ENCODE measurements at regions not wholly inside any gene's neighbourhood (a gene's known extent, or its start where the extent isn't known, plus 50 kb on each side); places are given as distances from the start of the nearest gene placed in this dataset.
"Not testable (repeated sequence)": the region's sequence is repeated elsewhere in the genome, so short reads cannot be mapped to it uniquely, and the experiment has no call there.

DNA sequence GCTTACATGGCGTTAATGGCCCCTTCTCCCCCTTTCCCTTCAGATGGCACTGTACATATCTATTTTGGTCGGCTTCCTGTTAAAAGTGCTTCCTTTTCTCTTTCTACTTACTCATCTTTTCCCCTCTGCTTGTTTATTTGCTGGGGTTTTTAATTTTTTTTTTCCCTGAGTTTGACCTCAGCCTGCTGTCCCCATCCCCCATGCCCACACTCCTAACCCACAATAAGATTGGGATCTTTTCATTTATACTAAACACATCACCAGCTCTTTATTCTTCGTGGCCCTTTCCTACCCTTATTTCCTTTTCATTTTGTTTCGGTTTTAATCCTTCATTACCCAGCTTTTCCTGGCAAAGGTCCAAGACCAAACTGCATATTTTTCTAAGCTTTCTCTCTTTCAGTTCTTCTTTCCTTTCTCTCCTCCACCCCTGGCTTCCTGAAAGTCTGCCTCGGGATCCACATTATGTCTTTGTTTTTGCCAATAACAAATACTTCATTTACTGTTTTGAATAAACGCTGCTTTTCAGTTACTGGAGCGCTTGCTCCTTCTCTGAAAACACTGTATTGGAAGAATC, 152.0 kb upstream of the USP9X start:
- intact Hi-C loops (cut with DNase I), result no loop called here
- DNase-seq (no peak), ATAC-seq (peak; percentile 30 to 62)

DNA sequence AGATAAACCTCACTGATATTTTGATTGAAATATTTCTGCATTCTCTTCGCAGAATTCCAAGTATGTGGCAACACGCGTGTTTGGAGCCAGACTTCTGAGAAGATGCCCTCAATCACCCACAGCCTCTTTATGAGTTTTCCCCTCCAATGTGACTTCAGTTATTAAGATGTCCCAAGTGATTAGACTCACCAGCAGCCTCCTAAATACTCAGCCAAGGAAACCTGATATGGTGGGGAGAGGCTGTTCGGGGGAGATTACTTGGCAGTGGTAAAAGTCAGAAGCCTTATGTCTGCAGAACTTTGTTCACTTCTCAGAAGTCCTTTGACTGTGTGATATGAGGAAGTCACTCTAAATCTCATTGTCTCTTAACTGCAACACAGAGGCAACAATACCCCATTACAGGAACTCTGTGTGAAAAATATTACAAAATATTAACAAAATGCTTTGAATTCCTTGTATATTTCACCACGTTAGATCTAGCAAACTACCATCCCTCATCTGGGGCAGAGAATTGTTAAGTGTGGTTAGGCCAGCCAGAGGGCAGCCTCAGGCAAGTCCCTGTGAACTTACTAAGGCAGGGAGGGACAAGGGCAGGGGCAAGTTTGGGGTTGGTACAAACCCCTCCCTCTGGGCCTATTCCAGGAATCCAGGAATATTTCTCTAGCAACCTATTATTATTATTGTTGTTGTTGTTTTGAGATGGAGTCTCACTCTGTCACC, 151.4 kb upstream of the USP9X start:
- ATAC-seq, result peak; percentile 44 to 66
- DNase-seq, result no peak
- intact Hi-C loops (cut with DNase I), result no loop called here

DNA sequence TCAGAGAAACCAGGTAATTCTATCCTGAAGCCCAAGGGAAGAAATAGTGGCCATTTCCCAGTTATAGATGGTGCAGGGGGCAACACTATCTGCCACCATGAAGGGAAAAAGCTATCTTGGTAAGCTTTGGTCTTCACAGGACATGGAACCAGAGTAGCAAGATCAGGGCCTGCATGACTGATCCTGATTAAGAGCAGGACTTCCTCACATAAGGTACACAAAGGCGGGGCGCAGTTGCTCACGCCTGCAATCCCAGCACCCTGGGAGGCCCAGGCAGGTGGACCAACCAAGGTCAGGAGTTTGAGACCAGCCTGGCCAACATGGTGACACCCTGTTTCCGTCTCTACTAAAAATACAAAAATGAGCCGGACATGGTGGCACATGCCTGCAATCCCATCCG, 148.4 kb upstream of the USP9X start:
- no peak for ATAC-seq
- no peak for DNase-seq
- intact Hi-C loops (cut with DNase I), result no loop called here

DNA sequence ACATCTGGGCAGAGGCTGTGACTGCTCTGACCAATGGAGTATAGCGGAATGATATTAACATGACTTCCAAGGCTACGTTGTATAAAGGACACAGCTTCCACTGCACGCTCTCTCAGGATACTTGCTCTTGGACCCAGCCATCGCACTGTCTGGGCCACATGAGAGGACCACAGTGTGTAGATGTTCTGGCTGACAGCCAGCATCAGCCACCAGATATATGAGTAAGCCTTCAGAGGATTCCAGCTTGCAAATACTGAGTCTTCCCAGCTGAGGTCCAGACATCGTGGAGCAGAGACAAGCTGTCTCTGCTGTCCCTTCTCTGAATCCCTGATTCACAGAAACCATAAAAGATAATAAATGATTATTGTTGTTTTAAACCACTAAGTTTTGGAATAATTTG, 146.8 kb upstream of the USP9X start:
- DNase-seq (no peak), ATAC-seq (peak in 1 of 2 donors; percentile 29)
- intact Hi-C loops (cut with DNase I), result no loop called here

DNA sequence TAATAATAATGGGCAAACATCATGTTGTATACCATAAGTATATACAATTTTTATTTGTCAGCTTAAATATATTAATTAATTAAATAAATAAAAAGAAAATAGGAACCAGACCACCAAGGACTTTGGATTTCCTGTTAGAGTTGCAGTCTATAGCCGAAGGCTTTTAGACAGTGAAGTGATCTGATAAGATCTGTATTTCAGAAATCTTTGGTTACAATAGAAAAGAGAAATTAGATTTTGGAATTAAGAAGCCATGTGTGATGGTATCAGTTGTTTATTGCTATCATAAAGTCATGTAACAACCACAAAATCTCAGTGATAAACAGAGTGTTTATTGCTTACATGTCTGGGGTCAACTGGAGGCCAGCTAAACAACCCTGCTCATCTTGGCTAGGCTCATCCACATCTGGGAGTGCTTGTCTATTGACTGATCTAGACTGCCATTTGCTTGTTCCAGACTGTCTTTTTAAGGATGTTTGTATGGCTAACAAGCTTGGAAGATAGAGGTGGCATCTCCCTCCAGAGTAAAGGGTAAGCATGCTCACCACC, 142.1 kb upstream of the USP9X start:
- ATAC-seq, result no peak
- DNase-seq, result no peak
- intact Hi-C loops (cut with DNase I), result no loop called here

DNA sequence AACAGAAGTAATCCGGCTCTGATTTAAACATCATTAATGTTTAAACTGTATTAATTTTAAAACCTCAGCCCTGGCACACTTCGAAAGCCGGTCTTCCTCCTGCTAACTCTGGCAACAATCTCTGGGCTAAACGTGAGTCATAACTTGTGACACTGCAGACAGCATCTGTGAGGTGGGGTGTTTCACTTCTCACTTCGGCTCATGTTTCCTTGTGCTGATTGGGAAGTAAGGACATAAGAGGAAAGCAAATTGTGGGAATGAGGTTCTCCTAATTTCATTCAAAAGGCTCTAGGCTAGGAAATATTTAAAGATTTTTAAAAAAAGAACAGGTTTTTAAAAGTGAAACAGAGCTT, 139.9 kb upstream of the USP9X start:
- ATAC-seq, result peak; percentile 78 to 95
- intact Hi-C loops (cut with DNase I), result no loop called here
- peak; percentile 33 for DNase-seq

DNA sequence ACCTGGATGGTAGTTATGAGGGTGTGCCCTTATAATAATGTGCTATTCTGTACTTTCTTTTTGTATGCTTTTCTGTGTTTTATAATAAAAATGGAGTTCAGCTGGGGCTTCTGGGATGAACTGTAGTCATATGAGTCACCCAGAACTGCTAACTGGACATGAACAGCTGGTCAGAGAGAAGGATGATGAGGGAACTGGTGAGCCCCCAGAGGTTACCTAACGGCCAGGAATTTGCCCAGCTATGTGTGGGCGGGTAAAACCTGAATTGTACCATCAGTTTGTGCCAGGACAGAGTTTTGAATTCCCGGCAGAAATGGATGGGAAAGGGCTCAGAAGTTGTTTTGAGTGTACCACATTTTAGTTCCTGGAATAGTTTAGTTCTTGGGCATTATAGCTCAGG, 138.0 kb upstream of the USP9X start:
- intact Hi-C loops (cut with DNase I), result no loop called here
- DNase-seq (no peak), ATAC-seq (peak; percentile 44 to 85)

DNA sequence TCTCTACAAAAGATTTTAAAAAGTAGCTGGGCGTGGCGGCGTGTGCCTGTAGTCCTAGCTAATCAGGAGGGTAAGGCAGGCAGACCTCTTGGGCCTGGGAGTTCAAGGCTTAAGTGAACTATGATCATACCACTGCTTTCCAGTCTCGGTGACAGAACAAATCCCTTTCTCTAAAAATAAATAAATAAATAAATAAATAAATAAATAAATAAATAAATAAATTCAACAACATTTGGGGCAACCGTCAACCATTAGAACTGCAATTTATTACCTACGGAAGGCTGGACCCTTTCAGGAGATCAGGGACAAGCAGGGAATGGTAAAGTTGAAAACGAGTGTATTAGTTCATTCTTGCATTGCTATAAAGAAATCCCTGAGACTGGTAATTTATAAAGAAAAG, 136.2 kb upstream of the USP9X start:
- intact Hi-C loops (cut with DNase I), result no loop called here
- no peak for DNase-seq
- ATAC-seq, result no peak

DNA sequence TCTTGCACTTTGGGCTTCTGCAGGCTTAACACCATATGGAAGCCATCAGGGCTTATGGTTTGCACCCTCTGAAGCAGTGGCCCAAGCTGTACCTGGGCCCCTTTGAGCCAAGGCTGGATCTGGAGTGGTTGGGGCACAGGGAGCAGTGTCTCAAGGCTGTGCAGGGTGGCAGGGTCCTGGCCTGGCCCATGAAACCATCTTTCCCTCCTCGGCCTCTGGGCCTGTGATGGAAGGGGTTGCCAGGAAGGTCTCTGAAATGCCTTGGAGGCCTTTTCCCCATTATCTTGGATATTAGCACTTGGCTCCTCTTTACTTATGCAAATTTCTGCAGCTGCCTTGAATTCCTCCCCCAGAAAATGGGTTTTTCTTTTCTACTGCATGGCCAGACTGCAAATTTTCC, 134.7 kb upstream of the USP9X start:
- ATAC-seq, result no peak
- intact Hi-C loops (cut with DNase I), result no loop called here
- DNase-seq, result no peak

DNA sequence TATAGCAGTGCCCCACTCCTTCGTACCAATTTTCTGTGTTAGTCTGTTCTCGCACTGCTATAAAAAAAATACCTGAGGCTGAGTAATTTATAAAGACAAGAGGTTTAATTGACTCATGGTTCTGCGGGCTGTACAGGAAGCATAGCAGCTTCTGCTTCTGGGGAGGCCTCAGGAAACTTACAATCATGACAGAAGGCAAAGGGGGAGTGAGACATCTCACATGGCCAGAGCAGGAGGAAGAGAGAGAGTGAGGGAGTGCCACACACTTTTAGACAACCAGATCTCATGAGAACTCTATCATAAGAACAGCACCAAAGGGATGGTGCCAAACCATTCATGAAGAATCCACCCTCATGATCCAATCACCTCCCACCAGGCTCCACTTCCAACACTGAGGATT, 133.8 kb upstream of the USP9X start:
- ATAC-seq; intact Hi-C loops (cut with DNase I); DNase-seq: not testable (repeated sequence)

DNA sequence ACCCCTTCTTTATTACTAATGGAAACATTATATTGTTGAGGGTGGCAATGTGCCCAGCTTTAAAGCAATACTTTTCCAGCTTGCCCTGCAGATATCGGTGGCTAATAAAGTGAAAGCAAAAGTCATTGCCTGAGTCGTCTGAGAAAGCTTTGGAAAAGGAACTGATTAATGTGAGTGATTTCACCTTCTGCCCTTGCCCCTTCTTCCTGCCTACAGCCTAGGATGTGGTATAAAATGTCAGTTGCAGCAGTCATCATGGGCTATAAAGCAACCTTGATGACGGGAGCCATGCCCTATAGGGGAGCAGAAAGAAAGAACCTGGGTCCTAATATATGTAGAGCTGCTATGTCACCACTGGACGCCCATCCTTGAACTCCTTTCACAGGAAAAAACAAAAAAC, 132.4 kb upstream of the USP9X start:
- DNase-seq, result no peak
- no peak for ATAC-seq
- intact Hi-C loops (cut with DNase I), result no loop called here

DNA sequence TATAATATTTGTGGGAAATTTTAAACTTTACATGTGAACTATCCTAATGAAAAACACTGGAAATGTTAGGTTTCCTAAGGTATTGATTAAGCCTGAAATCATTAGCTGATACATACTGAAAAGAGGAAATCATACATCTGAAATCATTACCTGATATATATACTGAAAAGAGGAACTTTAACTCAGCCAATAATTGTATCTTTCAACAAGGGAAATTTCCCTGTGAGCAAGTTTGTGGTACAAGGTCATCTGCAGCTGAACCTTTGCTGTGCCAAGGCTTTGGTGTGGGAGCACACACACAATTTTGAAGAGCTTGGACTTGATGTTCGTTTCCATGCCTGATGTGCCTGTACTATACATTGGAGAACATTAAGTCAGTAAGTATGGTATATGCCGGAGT, 131.9 kb upstream of the USP9X start:
- no peak for ATAC-seq
- intact Hi-C loops (cut with DNase I), result no loop called here
- DNase-seq, result no peak

DNA sequence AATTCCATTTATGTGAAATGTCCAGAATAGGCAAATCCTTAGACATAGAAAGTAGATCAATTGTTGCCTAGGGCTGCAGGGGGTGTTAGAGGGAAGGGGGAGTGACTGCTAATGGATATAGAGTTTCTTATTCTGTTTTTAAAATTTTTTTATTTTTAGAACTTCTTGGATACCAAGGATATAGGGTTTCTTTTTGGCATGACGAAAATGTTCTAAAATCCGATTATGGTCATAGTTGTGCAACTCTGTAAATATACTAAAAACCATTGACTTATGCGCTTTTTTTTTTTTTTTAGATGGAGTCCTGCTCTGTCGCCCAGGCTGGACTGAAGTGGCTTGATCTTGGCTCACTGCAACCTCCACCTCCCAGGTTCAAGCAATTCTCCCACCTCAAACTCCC, 125.2 kb upstream of the USP9X start:
- DNase-seq (no peak), ATAC-seq (no peak)
- intact Hi-C loops (cut with DNase I), result no loop called here

DNA sequence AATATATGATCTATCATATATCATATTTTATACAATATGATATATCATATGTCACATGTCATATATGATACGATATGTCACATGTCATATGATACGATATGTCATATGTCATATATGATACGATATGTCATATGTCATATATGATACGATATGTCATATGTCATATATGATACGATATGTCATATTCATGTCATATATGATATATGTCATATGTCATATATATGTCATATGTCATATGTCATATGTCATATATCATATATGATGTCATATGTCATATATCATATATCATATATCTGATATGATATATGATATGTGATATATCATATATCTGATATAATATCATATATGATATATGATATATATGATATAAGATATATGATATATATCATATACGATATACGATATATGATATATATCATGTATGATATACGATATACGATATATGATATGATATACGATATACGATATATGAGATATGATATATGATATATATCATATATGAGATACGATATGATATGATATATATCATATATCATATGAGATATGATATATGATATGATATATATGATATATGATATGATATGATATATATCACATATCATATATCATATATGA, 122.3 kb upstream of the USP9X start:
- DNase-seq, result no peak
- intact Hi-C loops (cut with DNase I), result no loop called here
- ATAC-seq, result no peak

DNA sequence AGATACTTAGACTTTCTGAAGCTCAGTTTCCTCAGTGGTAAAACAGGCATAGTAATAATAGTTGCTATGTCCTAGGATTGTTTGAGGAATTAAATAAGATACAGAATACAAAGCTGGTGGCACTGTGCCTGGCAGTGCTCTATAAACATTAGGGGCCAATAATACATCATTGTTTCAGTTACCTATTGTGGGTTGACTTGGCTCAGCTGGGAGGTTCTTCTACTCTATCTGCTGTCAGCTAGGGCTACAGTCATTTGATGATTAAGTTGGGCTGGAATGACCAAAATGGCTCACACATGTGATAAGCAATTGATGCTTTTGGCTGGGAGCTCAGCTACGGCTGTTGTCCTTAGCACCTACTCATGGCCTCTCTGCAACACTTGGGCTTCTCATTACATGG, 121.2 kb upstream of the USP9X start:
- intact Hi-C loops (cut with DNase I), result no loop called here
- DNase-seq (no peak), ATAC-seq (no peak)

DNA sequence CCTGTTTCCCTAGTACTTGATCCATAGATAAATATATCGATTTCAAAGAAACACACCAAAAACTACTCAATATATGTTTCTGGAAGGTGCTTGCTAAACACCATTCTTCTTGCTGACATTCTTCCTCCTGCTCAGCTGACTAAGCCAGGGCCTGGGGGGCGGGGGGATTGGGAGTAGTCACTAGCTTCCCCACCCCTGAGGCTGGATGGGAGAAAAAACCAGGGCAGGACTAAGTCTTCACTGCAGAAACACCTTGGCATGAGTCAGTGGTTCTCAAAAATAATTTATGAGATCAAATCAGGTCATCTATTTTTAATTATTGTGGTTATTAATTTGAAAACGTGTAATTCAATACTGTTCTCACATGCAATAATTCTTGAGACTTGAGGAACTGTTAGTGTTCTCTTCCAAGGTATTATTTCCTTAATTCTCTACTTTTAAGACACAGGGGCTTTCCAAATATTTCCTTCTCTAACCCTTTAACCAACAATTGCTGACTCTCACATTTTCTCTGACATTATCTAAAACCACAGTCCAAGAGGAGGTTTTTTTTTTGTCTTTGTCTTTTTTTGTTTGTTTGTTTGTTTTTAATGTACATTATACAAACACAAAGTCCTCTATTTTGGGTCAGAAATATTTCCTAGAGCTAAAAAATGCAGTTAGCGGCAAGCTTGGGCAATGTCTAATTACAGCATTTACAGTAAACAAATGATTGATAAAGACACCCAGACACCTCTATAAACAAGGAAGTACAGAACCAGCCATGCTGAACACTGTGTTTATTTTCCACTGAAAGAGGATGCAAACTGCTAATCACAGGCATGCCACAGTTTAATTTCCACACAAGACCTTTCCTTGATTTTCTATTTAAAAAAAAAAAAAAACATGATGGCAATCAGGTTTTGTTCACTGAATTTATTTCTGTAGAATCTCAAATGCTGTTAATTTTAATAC, 120.3 kb upstream of the USP9X start:
- DNase-seq, result no peak
- no peak for ATAC-seq
- intact Hi-C loops (cut with DNase I), result no loop called here

DNA sequence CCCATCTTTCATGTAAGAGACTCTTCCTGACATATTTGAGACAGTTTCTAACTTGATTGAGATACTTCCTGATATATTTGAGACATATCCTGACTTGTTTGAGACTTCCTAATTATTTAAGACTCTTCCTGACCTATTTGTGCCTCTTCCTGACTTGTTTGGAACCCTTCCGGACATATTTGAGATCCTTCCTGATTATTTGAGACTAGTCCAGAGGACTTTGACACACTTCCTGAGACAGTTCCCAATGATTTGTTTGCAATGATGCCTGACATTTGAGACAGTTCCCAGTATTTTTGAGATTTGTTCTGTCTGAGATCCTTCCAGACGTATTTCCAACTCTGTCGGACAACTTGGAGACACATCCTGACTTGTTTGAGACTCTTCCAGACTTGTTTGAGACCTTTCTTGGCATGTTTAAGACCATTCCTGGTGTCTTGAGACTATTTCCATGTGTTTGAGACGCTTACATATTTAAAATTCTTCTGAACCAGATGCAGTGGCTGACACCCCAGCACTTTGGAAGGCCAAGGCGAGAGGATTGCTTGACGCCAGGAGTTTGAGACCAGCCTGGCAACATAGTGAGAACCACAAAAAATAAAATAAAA, 118.9 kb upstream of the USP9X start:
- DNase-seq, result no peak
- intact Hi-C loops (cut with DNase I), result no loop called here
- ATAC-seq, result no peak

DNA sequence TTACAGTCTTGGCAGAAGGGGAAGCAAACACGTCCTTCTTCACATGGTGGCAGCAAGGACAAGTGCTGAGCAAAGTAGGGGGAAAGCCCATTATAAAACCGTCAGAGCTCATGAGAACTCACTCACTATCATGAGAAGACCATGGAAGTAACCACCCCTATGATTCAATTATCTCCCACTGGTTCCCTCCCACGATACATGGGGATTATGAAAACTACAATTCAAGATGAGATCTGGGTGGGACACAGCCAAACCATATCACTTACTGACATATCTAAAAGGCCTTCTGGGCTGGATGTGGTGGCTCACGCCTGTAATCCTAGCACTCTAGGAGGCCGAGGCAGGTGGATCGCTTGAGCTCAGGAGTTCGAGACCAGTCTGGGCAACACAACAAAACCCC, 117.1 kb upstream of the USP9X start:
- ATAC-seq (no peak), DNase-seq (no peak)
- intact Hi-C loops (cut with DNase I), result no loop called here

DNA sequence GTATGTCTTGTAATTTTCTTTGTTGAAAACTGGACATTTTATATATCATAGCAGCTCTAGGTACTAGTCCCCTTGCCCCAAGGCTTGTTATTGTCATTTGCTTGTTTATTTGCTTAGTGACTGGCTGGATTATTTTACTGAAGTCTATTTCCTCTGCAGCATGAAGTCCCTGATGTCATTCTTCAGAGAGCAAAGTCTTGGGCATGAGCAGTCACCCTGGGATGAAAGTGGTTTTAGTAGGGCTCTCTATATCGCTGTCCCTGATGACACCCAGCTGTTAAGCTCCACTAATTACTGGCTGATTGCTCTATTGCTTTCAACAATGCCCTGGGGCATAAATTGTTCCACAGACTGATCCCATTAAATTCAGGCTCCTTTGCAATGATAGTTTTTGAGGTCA, 113.5 kb upstream of the USP9X start:
- ATAC-seq, result no peak

More for the DNA sequence above, 113.5 kb upstream of the USP9X start:
- no peak for DNase-seq
- intact Hi-C loops (cut with DNase I), result no loop called here
